HG03108 (cell line): ENCODE measurements at regions not wholly inside any gene's neighbourhood (a gene's known extent, or its start where the extent isn't known, plus 50 kb on each side); places are given as distances from the start of the nearest gene placed in this dataset.

Experiments
- ATAC-seq: cut with Tn5 transposase; IDR thresholded peaks from one replicate; pipeline ENCODE4 v1.9.1; 2021; ENCODE audit warnings: moderate library complexity; ENCODE audit not compliant: unreplicated experiment

GRCh38 chrX:39946822-39947221, 150.9 kb downstream of the BCOR start:
- ATAC-seq, result no peak

GRCh38 chrX:39948582-39948981, 149.2 kb downstream of the BCOR start:
- no peak for ATAC-seq

GRCh38 chrX:39950018-39950688, 147.6 kb downstream of the BCOR start:
- no peak for ATAC-seq

- ATAC-seq, result no peak
These were observed 144.8 kb downstream of the BCOR start for GRCh38 chrX:39952989-39953388.

- no peak for ATAC-seq
These were observed 143.9 kb downstream of the BCOR start for GRCh38 chrX:39953879-39954278.

- ATAC-seq, result no peak
These were observed 142.9 kb downstream of the BCOR start for GRCh38 chrX:39954851-39955250.

- no peak for ATAC-seq
These were observed 142.1 kb downstream of the BCOR start for GRCh38 chrX:39955625-39956024.

GRCh38 chrX:39956803-39957394, 140.9 kb downstream of the BCOR start:
- no peak for ATAC-seq

GRCh38 chrX:39957816-39958566, 139.8 kb downstream of the BCOR start:
- ATAC-seq, result no peak

- no peak for ATAC-seq
These were observed 138.9 kb downstream of the BCOR start for GRCh38 chrX:39958850-39959249.

- no peak for ATAC-seq
These were observed 137.5 kb downstream of the BCOR start for GRCh38 chrX:39960219-39960618.

- ATAC-seq, result no peak
These were observed 136.3 kb downstream of the BCOR start for GRCh38 chrX:39961441-39961840.

- ATAC-seq, result no peak
These were observed 132.6 kb downstream of the BCOR start for GRCh38 chrX:39965051-39965573.

- ATAC-seq, result no peak
These were observed 131.6 kb downstream of the BCOR start for GRCh38 chrX:39966176-39966575.

- ATAC-seq, result no peak
These were observed 130.4 kb downstream of the BCOR start for GRCh38 chrX:39967348-39967747.

- ATAC-seq, result no peak
These were observed 128.5 kb downstream of the BCOR start for GRCh38 chrX:39969099-39969818.

- ATAC-seq, result no peak
These were observed 127.8 kb downstream of the BCOR start for GRCh38 chrX:39969819-39970504.

- no peak for ATAC-seq
These were observed 126.0 kb downstream of the BCOR start for GRCh38 chrX:39971760-39972159.

- ATAC-seq, result no peak
These were observed 125.4 kb downstream of the BCOR start for GRCh38 chrX:39972340-39972739.

GRCh38 chrX:39973810-39974209, 123.9 kb downstream of the BCOR start:
- no peak for ATAC-seq

GRCh38 chrX:39974270-39974669, 123.5 kb downstream of the BCOR start:
- ATAC-seq, result no peak
